ENCODE measurements at regions not wholly inside any gene's neighbourhood (a gene's known extent, or its start where the extent isn't known, plus 50 kb on each side); places are given as distances from the start of the nearest gene placed in this dataset.

- H3K4me3 ChIP-seq (ENCODE audit: low read depth, low read length), result no peak overlapping the region
- no peak for DNase-seq (ENCODE audit: low read depth, low spot score)
- no peak for TF ChIP-seq CTCF (IDR thresholded peaks at IDR 0.05; ENCODE audit: low read depth, low read length)
- in situ Hi-C loops (cut with HindIII; ENCODE audit: low sequenced_read_pairs), result no loop called here
Observed at GRCh38 chr2:240302933-240303595, 132.4 kb upstream of the GPC1 start.

- in situ Hi-C loops (cut with HindIII; ENCODE audit: low sequenced_read_pairs), result no loop called here
- TF ChIP-seq CTCF (IDR thresholded peaks at IDR 0.05; ENCODE audit: low read depth, low read length), result no peak
- no peak for DNase-seq (ENCODE audit: low read depth, low spot score)
- H3K4me3 ChIP-seq (ENCODE audit: low read depth, low read length), result no peak overlapping the region
Observed at GRCh38 chr2:240303896-240304745, 131.3 kb upstream of the GPC1 start.

- no peak for TF ChIP-seq CTCF (IDR thresholded peaks at IDR 0.05; ENCODE audit: low read depth, low read length)
- no peak for DNase-seq (ENCODE audit: low read depth, low spot score)
- in situ Hi-C loops (cut with HindIII; ENCODE audit: low sequenced_read_pairs), result no loop called here
- H3K4me3 ChIP-seq (ENCODE audit: low read depth, low read length), result no peak overlapping the region
Observed at GRCh38 chr2:240304746-240305161, 130.7 kb upstream of the GPC1 start.

GRCh38 chr2:240305369-240305962 lies 130.0 kb upstream of the GPC1 start:
- no peak for DNase-seq (ENCODE audit: low read depth, low spot score)
- in situ Hi-C loops (cut with HindIII; ENCODE audit: low sequenced_read_pairs), result no loop called here
- no peak overlapping the region for H3K4me3 ChIP-seq (ENCODE audit: low read depth, low read length)
- no peak for TF ChIP-seq CTCF (IDR thresholded peaks at IDR 0.05; ENCODE audit: low read depth, low read length)

- TF ChIP-seq CTCF (IDR thresholded peaks at IDR 0.05; ENCODE audit: low read depth, low read length), result no peak
- H3K4me3 ChIP-seq (ENCODE audit: low read depth, low read length), result no peak overlapping the region
- no peak for DNase-seq (ENCODE audit: low read depth, low spot score)
- in situ Hi-C loops (cut with HindIII; ENCODE audit: low sequenced_read_pairs), result no loop called here
Observed at GRCh38 chr2:240306185-240306584, 129.3 kb upstream of the GPC1 start.

GRCh38 chr2:240308111-240308651 lies 127.3 kb upstream of the GPC1 start:
- no peak for DNase-seq (ENCODE audit: low read depth, low spot score)
- in situ Hi-C loops (cut with HindIII; ENCODE audit: low sequenced_read_pairs), result no loop called here

More at GRCh38 chr2:240308111-240308651, 127.3 kb upstream of the GPC1 start:
- H3K4me3 ChIP-seq (ENCODE audit: low read depth, low read length), result no peak overlapping the region
- TF ChIP-seq CTCF (IDR thresholded peaks at IDR 0.05; ENCODE audit: low read depth, low read length), result no peak

Data from astrocyte of the spinal cord (primary cell).